ENCODE measurements at regions not wholly inside any gene's neighbourhood (a gene's known extent, or its start where the extent isn't known, plus 50 kb on each side); places are given as distances from the start of the nearest gene placed in this dataset.

- TF ChIP-seq PRDM2 (tag by site-specific recombination; IDR thresholded peaks at IDR 0.05; ENCODE audit: borderline replicate concordance): no peak
- no peak for TF ChIP-seq GLIS1 (tag by site-specific recombination; IDR thresholded peaks at IDR 0.05)
- TF ChIP-seq, protein P1, sequence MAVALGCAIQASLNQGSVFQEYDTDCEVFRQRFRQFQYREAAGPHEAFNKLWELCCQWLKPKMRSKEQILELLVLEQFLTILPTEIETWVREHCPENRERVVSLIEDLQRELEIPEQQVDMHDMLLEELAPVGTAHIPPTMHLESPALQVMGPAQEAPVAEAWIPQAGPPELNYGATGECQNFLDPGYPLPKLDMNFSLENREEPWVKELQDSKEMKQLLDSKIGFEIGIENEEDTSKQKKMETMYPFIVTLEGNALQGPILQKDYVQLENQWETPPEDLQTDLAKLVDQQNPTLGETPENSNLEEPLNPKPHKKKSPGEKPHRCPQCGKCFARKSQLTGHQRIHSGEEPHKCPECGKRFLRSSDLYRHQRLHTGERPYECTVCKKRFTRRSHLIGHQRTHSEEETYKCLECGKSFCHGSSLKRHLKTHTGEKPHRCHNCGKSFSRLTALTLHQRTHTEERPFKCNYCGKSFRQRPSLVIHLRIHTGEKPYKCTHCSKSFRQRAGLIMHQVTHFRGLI (tag by site-specific recombination; IDR thresholded peaks at IDR 0.05): no peak
- no peak for TF ChIP-seq INSM2 (tag by site-specific recombination; IDR thresholded peaks at IDR 0.05)
Measured at GRCh38 chr3:162936706-162937105, 1440.1 kb downstream of the OTOL1 start (continued).

DNA sequence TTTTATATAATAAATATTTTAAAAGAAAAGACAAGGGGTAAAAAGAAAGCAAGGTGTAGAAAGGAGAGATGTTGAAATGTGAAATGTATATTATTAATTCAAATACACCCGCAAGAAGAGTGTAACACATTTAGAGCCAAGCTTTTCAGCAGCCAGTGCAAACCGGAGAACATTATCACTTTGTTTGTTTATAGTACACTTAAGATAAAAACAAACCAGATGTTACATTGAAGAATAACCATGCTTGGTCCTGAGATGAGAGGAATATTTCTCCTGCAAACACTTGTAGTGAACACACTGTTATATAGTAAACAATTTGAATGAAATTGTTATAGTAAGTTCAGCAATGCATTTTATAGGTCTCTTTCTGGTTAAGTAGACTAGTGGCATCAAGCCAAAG is 1441.5 kb downstream of the OTOL1 start:
- H3K27ac ChIP-seq (ENCODE audit: extremely low read depth, low read depth, low read length): no peak overlapping the region
- TF ChIP-seq ZNF23 (tag by site-specific recombination; IDR thresholded peaks at IDR 0.05; ENCODE audit: borderline replicate concordance) (no peak), ZNF513 (tag by site-specific recombination; IDR thresholded peaks at IDR 0.05) (no peak)
- no peaks in the 10 kb centered on the region for H3K4me1 ChIP-seq (ENCODE audit: control insufficient read depth, insufficient read depth, low read length)
- no peaks in the 10 kb centered on the region for H3K9me3 ChIP-seq (ENCODE audit: control insufficient read depth, insufficient read depth, low read depth, low read length)
- no peaks in the 10 kb centered on the region for H3K36me3 ChIP-seq (ENCODE audit: control insufficient read depth in 2 of 2, insufficient read depth in 1 of 2, low read length in 2 of 2)
- CTCF ChIA-PET: no interaction called here
- H3K4me3 ChIP-seq (ENCODE audit: low read depth, low read length): no peak overlapping the region
- POLR2A ChIA-PET: no interaction called here

DNA sequence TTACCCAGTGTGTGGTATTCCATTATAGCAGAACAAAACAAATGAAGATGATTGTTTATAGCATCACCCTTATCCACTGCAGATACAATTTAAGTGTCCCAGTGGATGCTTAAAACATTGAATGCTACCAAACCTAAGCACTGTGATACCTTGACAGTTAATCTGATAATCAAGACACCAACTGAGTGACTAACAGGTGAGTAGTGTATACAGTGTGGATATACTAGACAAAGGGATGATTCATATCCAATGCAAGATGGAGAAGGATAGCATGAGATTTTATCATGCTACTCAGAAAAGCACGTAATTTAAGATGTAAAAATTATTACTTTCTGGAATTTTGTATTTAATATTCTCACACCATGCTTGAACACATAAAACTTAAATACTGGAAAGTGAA is 1449.0 kb downstream of the OTOL1 start:
- Histone ChIP-seq H3K27ac (ENCODE audit: extremely low read depth, low read depth, low read length) (no peak overlapping the region), H3K36me3 (ENCODE audit: control insufficient read depth in 2 of 2, insufficient read depth in 1 of 2, low read length in 2 of 2) (no peaks in the 10 kb centered on the region), H3K9me3 (ENCODE audit: control insufficient read depth, insufficient read depth, low read depth, low read length) (no peaks in the 10 kb centered on the region), H3K4me1 (ENCODE audit: control insufficient read depth, insufficient read depth, low read length) (no peaks in the 10 kb centered on the region), H3K4me3 (ENCODE audit: low read depth, low read length) (no peak overlapping the region)
- ChIA-PET POLR2A (no interaction called here), CTCF (no interaction called here)
- TF ChIP-seq TRIM28 (IDR thresholded peaks at IDR 0.05; ENCODE audit: borderline replicate concordance, low read length) (no peak), ZNF133 (tag by site-specific recombination; IDR thresholded peaks at IDR 0.05) (no peak), ZSCAN30 (tag by site-specific recombination; IDR thresholded peaks at IDR 0.05) (no peak), ZNF830 (tag by site-specific recombination; IDR thresholded peaks at IDR 0.05; ENCODE audit: low read depth) (no peak), ZNF776 (tag by site-specific recombination; IDR thresholded peaks at IDR 0.05; ENCODE audit: borderline replicate concordance) (no peak), ZNF23 (tag by site-specific recombination; IDR thresholded peaks at IDR 0.05; ENCODE audit: borderline replicate concordance) (no peak), KLF17 (tag by site-specific recombination; IDR thresholded peaks at IDR 0.05) (no peak), ZNF175 (tag by site-specific recombination; IDR thresholded peaks at IDR 0.05) (no peak), ZFP41 (tag by site-specific recombination; IDR thresholded peaks at IDR 0.05; ENCODE audit: borderline replicate concordance) (no peak), ZNF76 (tag by site-specific recombination; IDR thresholded peaks at IDR 0.05; ENCODE audit: borderline replicate concordance, low read depth) (no peak), SP3 (tag by site-specific recombination; IDR thresholded peaks at IDR 0.05) (no peak), ZBTB17 (tag by site-specific recombination; IDR thresholded peaks at IDR 0.05) (no peak)
- TF ChIP-seq, protein P2, sequence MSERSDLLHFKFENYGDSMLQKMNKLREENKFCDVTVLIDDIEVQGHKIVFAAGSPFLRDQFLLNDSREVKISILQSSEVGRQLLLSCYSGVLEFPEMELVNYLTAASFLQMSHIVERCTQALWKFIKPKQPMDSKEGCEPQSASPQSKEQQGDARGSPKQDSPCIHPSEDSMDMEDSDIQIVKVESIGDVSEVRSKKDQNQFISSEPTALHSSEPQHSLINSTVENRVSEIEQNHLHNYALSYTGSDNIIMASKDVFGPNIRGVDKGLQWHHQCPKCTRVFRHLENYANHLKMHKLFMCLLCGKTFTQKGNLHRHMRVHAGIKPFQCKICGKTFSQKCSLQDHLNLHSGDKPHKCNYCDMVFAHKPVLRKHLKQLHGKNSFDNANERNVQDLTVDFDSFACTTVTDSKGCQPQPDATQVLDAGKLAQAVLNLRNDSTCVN (tag by site-specific recombination; optimal IDR thresholded peaks at IDR 0.05): no peak
